WI38 (cell line): ENCODE measurements at regions not wholly inside any gene's neighbourhood (a gene's known extent, or its start where the extent isn't known, plus 50 kb on each side); places are given as distances from the start of the nearest gene placed in this dataset.

Experiments
- H3K4me3 ChIP-seq: 2 replicates; pipeline ENCODE4 v1.5.1; 2011; ENCODE audit warnings: low read depth, mild to moderate bottlenecking, control low read depth, low read length
- CTCF ChIP-seq: IDR thresholded peaks from 2 replicates; pipeline ENCODE4 v1.5.1; 2012; ENCODE audit warnings: low read depth, mild to moderate bottlenecking, control low read depth, low read length

- no peak for TF ChIP-seq CTCF
- no peak overlapping the region for H3K4me3 ChIP-seq
Observed at GRCh38 chr13:63190742-63191141, 1775.1 kb upstream of the PCDH20 start.

- no peak overlapping the region for H3K4me3 ChIP-seq
- no peak for TF ChIP-seq CTCF
Observed at GRCh38 chr13:63190219-63190618, 1774.6 kb upstream of the PCDH20 start.

- no peak for TF ChIP-seq CTCF
Observed at GRCh38 chr13:63189712-63190111, 1774.1 kb upstream of the PCDH20 start.

GRCh38 chr13:63184693-63185092 is 1769.0 kb upstream of the PCDH20 start:
- TF ChIP-seq CTCF, result no peak
- no peak overlapping the region for H3K4me3 ChIP-seq

More at GRCh38 chr13:63189712-63190111, 1774.1 kb upstream of the PCDH20 start:
- H3K4me3 ChIP-seq, result no peak overlapping the region

- no peak for TF ChIP-seq CTCF
- H3K4me3 ChIP-seq, result no peak overlapping the region
Observed at GRCh38 chr13:63175536-63175935, 1759.9 kb upstream of the PCDH20 start.

GRCh38 chr13:63167699-63168337 is 1752.2 kb upstream of the PCDH20 start:
- no peak for TF ChIP-seq CTCF
- H3K4me3 ChIP-seq, result no peak overlapping the region

GRCh38 chr13:63166345-63166744 is 1750.7 kb upstream of the PCDH20 start:
- H3K4me3 ChIP-seq, result no peak overlapping the region
- TF ChIP-seq CTCF, result no peak
